Activated CD4-positive, alpha-beta T cell treated with anti-CD3 and anti-CD28 coated beads, Interleukin-2, amount 10 ng/mL, durations not matched to agents 7 days and 5 days (primary cell): ENCODE measurements at regions not wholly inside any gene's neighbourhood (a gene's known extent, or its start where the extent isn't known, plus 50 kb on each side); places are given as distances from the start of the nearest gene placed in this dataset.
"Not testable (repeated sequence)": the region's sequence is repeated elsewhere in the genome, so short reads cannot be mapped to it uniquely, and the experiment has no call there.

ENCODE experiments used
- CTCF ChIA-PET: fragments of 350-600 bp; sonication (Branson Sonifier 250); formaldehyde crosslinking; loops from one replicate; lab custom pipeline; 2021; ENCODE audit warnings: antibody characterized with exemption; lab: Charles Lee
- POLR2A ChIA-PET: fragments of 350-600 bp; sonication (Branson Sonifier 250); formaldehyde crosslinking; loops from one replicate; lab custom pipeline; 2021; ENCODE audit warnings: antibody characterized with exemption; lab: Charles Lee
- DNase-seq: peaks from one replicate; pipeline ENCODE4 v3.0.0-alpha.2; 2020
- H3K27ac Mint-ChIP-seq: one replicate; pipeline ENCODE4 v1.8.0; 2021; ENCODE audit warnings: mild to moderate bottlenecking, moderate library complexity, mixed read lengths
- H3K27me3 Mint-ChIP-seq: one replicate; pipeline ENCODE4 v1.8.0; 2021; ENCODE audit warnings: mixed read lengths
- H3K36me3 Mint-ChIP-seq: one replicate; pipeline ENCODE4 v1.8.0; 2021; ENCODE audit warnings: low read depth, mixed read lengths
- H3K4me1 Mint-ChIP-seq: one replicate; pipeline ENCODE4 v1.8.0; 2021; ENCODE audit warnings: mixed read lengths
- H3K4me3 Mint-ChIP-seq: one replicate; pipeline ENCODE4 v1.8.0; 2021; ENCODE audit warnings: mild to moderate bottlenecking, moderate library complexity, mixed read lengths
- H3K9me3 Mint-ChIP-seq: one replicate; pipeline ENCODE4 v1.8.0; 2021; ENCODE audit warnings: mixed read lengths

DNA sequence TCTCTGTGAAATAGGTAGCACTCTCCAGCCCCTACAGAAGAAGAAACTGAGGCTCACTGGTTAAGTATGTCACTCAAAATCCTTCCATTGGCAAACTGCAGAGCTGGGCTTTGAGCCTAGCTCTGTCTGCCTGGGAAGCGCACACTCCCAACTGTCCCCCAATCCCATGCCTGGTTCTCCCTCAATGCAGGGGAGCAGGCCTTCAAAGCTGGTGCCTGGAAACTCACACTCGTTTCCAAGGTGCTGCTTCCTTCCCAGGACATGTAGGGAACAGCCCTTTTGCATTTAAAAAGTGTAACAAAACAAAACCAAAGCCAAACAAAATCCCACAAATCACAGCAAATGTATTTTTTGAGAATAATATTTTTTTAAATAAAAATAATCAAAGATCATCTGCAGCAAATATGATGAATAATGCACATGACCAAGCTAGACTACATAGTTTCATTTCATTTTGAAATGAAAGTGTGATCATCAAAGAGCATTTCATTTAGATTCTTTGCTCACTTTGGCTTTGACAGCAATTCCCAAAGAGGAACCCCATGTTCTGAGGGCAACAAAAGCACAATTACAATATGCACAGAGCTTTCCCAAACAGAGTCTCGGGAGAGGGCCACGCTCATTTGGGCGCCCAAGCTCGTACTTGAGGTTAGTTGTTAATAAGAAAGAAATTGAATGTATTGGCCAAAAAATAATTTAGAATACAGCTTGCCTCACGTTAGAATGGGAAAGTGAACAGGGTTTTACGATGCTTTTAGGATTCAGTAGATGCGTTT lies 96.7 kb upstream of the ACKR3 start:
- Mint-ChIP-seq H3K4me3 (no peak overlapping the region), H3K36me3 (no peaks in the 10 kb centered on the region), H3K27ac (no peak overlapping the region), H3K9me3 (no peaks in the 10 kb centered on the region), H3K27me3 (peaks cover 24% of the 10 kb centered on the region), H3K4me1 (no peaks in the 10 kb centered on the region)
- no peak for DNase-seq
- ChIA-PET CTCF (no interaction called here), POLR2A (no interaction called here)

DNA sequence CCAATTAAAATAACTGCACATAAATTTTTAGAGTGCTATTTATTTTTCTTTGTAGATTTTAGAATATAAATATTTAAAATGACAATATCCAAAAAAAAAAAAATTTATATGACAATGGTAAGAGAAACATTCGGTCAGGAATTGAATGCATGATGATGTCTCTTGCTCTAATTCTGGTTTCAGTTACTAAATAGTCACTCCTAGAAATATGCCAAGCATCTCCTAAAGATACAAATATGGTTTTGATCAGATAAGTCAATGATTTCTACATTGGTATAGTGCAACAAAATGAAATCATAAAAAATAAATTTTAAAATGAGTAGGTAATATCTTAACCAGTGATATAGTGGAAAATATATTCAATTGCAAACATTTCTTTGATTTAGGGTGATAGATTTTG lies 95.9 kb upstream of the ACKR3 start:
- Mint-ChIP-seq H3K27ac (no peak overlapping the region), H3K9me3 (no peaks in the 10 kb centered on the region), H3K27me3 (peaks cover 26% of the 10 kb centered on the region), H3K4me1 (no peaks in the 10 kb centered on the region), H3K36me3 (no peaks in the 10 kb centered on the region), H3K4me3 (no peak overlapping the region)
- DNase-seq, result no peak
- CTCF ChIA-PET, result no interaction called here
- POLR2A ChIA-PET, result no interaction called here

DNA sequence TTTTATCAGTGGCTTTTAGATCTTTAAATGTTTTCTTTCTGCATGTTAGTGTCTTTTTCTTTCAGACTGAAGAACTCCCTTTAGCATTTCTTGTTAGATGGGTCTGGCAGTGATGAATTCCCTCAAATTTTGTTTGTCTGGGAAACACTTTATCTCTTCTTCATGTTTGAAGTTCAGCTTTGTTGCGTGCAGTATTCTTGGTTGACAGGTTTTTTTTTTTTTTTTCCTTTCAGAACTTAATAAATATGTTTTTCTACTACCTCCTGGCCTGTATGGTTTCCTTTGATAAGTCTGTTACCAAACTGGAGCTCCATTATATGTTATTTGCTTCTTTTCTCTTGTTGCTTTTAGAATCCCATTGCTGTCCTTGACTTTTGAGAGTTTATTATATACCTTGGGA lies 89.8 kb upstream of the ACKR3 start:
- H3K27ac Mint-ChIP-seq, result no peak overlapping the region
- peaks cover 4% of the 10 kb centered on the region for H3K36me3 Mint-ChIP-seq
- no peaks in the 10 kb centered on the region for H3K4me1 Mint-ChIP-seq
- H3K9me3 Mint-ChIP-seq, result peaks cover 19% of the 10 kb centered on the region
- peaks cover 47% of the 10 kb centered on the region for H3K27me3 Mint-ChIP-seq
- ChIA-PET CTCF (no interaction called here), POLR2A (no interaction called here)
- DNase-seq, result no peak
- H3K4me3 Mint-ChIP-seq, result no peak overlapping the region

DNA sequence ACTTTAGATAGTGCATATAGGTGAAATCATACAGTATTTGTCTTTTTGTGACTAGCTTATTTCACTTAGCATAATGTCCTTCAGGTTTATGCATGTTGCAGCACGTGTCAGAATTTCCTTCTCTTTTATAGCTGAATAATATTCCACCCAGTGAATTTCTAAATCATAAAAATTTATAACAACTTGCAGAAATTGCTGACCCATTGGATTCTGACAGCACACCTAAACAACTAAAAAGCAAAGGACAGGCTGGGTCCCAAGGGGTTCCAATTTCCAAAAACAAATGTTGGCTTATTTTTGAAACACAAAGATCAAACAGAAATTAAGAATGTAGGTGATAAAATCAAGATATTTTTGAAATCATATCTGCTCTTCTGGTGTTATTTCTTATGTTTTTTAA lies 86.5 kb upstream of the ACKR3 start:
- H3K27ac Mint-ChIP-seq, result no peak overlapping the region
- peaks cover 4% of the 10 kb centered on the region for H3K36me3 Mint-ChIP-seq
- no peak for DNase-seq
- no peaks in the 10 kb centered on the region for H3K4me1 Mint-ChIP-seq
- H3K4me3 Mint-ChIP-seq, result no peak overlapping the region
- ChIA-PET CTCF (no interaction called here), POLR2A (no interaction called here)
- H3K27me3 Mint-ChIP-seq, result peaks cover 22% of the 10 kb centered on the region
- H3K9me3 Mint-ChIP-seq, result peaks cover 19% of the 10 kb centered on the region

DNA sequence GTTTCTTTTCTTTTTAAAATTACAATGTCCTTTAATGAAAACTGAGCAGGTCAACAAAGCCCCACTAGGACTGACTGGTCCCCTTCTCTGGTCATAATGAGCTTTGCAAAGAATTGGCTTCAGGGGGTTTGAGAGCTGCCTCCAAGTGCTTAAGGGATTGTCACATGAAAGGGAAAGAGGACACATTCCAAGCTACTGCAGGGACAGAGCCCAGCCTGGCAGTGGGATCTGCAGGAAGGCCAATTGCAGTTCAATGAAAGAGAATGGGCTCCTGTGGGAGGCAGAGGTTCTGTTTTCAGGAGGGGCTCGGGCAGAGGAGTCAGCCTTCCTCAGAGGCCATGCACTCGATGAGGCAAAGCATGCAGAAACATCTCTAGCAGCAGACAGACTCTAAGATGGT lies 84.1 kb upstream of the ACKR3 start:
- no peaks in the 10 kb centered on the region for H3K36me3 Mint-ChIP-seq
- POLR2A ChIA-PET, result no interaction called here
- H3K4me1 Mint-ChIP-seq, result no peaks in the 10 kb centered on the region

GRCh38 chr2:236489083-236489482 lies 80.5 kb upstream of the ACKR3 start:
- H3K27ac Mint-ChIP-seq, H3K9me3 Mint-ChIP-seq, CTCF ChIA-PET, H3K27me3 Mint-ChIP-seq, H3K36me3 Mint-ChIP-seq, POLR2A ChIA-PET, H3K4me1 Mint-ChIP-seq, H3K4me3 Mint-ChIP-seq, DNase-seq: not testable (repeated sequence)

More for the DNA sequence above, 84.1 kb upstream of the ACKR3 start:
- Mint-ChIP-seq H3K27me3 (peaks cover 11% of the 10 kb centered on the region), H3K4me3 (no peak overlapping the region), H3K9me3 (peaks cover 8% of the 10 kb centered on the region), H3K27ac (no peak overlapping the region)
- CTCF ChIA-PET, result interaction anchor here (0.5 kb wide), 1 partner anchor 42 kb away, joined by 3 read pairs; no protein-coding TSS in a partner anchor
- no peak for DNase-seq

GRCh38 chr2:236489895-236490404 lies 79.7 kb upstream of the ACKR3 start:
- no peak for DNase-seq
- ChIA-PET POLR2A (no interaction called here), CTCF (no interaction called here)
- H3K27ac Mint-ChIP-seq, result no peak overlapping the region
- no peaks in the 10 kb centered on the region for H3K4me1 Mint-ChIP-seq
- no peaks in the 10 kb centered on the region for H3K27me3 Mint-ChIP-seq
- H3K9me3 Mint-ChIP-seq, result no peaks in the 10 kb centered on the region
- no peak overlapping the region for H3K4me3 Mint-ChIP-seq
- no peaks in the 10 kb centered on the region for H3K36me3 Mint-ChIP-seq

GRCh38 chr2:236496340-236496739 lies 73.3 kb upstream of the ACKR3 start:
- Mint-ChIP-seq H3K4me3 (no peak overlapping the region), H3K4me1 (no peaks in the 10 kb centered on the region), H3K27me3 (peaks cover 6% of the 10 kb centered on the region), H3K9me3 (no peaks in the 10 kb centered on the region), H3K36me3 (no peaks in the 10 kb centered on the region), H3K27ac (no peak overlapping the region)
- POLR2A ChIA-PET, result no interaction called here
- DNase-seq, result no peak
- CTCF ChIA-PET, result no interaction called here

GRCh38 chr2:236498369-236498768 lies 71.3 kb upstream of the ACKR3 start:
- Mint-ChIP-seq H3K36me3 (no peaks in the 10 kb centered on the region), H3K9me3 (no peaks in the 10 kb centered on the region), H3K27ac (no peak overlapping the region), H3K4me1 (no peaks in the 10 kb centered on the region), H3K27me3 (peaks cover 10% of the 10 kb centered on the region), H3K4me3 (no peak overlapping the region)
- no peak for DNase-seq
- CTCF ChIA-PET, result interaction anchor here (0.7 kb wide), 1 partner anchor 96 kb away, joined by 3 read pairs; no protein-coding TSS in a partner anchor
- POLR2A ChIA-PET, result no interaction called here

GRCh38 chr2:236499691-236500578 lies 69.7 kb upstream of the ACKR3 start:
- Mint-ChIP-seq H3K4me1 (no peaks in the 10 kb centered on the region), H3K27ac (peak overlapping the region; percentile 60), H3K27me3 (peaks cover 17% of the 10 kb centered on the region), H3K4me3 (no peak overlapping the region), H3K36me3 (no peaks in the 10 kb centered on the region), H3K9me3 (peaks cover 3% of the 10 kb centered on the region)
- POLR2A ChIA-PET, result interaction anchor here (0.6 kb wide), 1 partner anchor 195 kb away, joined by 3 read pairs; no protein-coding TSS in a partner anchor
- DNase-seq, result no peak
- CTCF ChIA-PET, result no interaction called here

DNA sequence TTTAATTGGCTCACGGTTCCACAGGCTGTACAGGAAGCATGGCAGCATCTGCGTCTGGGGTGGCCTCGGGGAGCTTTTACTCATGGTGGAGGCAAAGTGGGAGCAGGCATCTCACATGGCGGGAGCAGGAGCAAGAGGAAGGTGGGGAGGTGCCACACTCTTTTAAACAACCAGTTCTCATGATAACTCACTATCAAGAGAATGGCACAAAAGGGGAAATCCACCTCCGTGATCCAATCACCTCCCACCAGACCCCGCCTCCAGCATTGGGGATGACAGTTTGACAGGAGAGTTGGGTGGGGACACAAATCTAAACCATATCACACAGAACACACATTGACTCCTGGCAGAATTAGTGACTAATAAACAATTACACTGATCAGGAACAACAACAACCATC lies 68.6 kb upstream of the ACKR3 start:
- Mint-ChIP-seq H3K9me3 (peaks cover 7% of the 10 kb centered on the region), H3K4me1 (no peaks in the 10 kb centered on the region), H3K36me3 (no peaks in the 10 kb centered on the region), H3K27me3 (peaks cover 28% of the 10 kb centered on the region), H3K27ac (no peak overlapping the region), H3K4me3 (no peak overlapping the region)
- ChIA-PET POLR2A (no interaction called here), CTCF (no interaction called here)
- no peak for DNase-seq

- no peaks in the 10 kb centered on the region for H3K4me1 Mint-ChIP-seq
- DNase-seq, result no peak
- no peak overlapping the region for H3K4me3 Mint-ChIP-seq
- H3K27me3 Mint-ChIP-seq, result peaks cover 33% of the 10 kb centered on the region
- no peak overlapping the region for H3K27ac Mint-ChIP-seq
- peaks cover 7% of the 10 kb centered on the region for H3K9me3 Mint-ChIP-seq
- POLR2A ChIA-PET, result no interaction called here
- no peaks in the 10 kb centered on the region for H3K36me3 Mint-ChIP-seq
- CTCF ChIA-PET, result no interaction called here
Measured at GRCh38 chr2:236501531-236501930, 68.1 kb upstream of the ACKR3 start.

DNA sequence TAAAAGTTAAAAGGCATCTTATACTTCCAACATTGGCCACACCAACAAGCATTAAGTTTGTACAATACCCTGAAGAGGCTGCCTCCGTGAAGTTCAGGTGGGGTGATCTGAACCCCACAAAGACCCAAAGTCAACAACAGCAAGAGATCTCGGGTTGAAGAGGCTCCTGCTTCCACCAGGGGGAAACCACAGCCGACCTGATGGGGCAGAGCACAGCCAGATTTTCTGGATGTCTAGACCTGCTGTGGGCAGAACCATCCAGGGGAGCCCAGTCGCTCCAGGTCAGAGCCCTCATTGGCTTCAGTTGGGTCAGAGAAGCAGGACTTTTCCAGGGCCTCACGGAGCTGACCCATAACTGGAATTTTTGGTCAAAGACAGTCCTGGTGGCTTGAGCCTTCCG lies 66.5 kb upstream of the ACKR3 start:
- H3K27me3 Mint-ChIP-seq, result peaks cover 45% of the 10 kb centered on the region
- ChIA-PET POLR2A (interaction anchor here (0.6 kb wide), 1 partner anchor 116 kb away, joined by 3 read pairs; no protein-coding TSS in a partner anchor), CTCF (no interaction called here)
- H3K9me3 Mint-ChIP-seq, result peaks cover 7% of the 10 kb centered on the region
- DNase-seq, result no peak
- H3K4me3 Mint-ChIP-seq, result no peak overlapping the region
- H3K27ac Mint-ChIP-seq, result no peak overlapping the region
- H3K36me3 Mint-ChIP-seq, result no peaks in the 10 kb centered on the region
- H3K4me1 Mint-ChIP-seq, result peaks cover 7% of the 10 kb centered on the region
